Loucy (cell line): ENCODE measurements at regions not wholly inside any gene's neighbourhood (a gene's known extent, or its start where the extent isn't known, plus 50 kb on each side); places are given as distances from the start of the nearest gene placed in this dataset.

Experiments used
- H2AFZ ChIP-seq: fragments of 200-600 bp; sonication (generic); 2 replicates; pipeline ENCODE4 v1.6.0; 2016; ENCODE audit warnings: antibody characterized with exemption, mild to moderate bottlenecking, low read length, moderate library complexity
- H3F3A ChIP-seq: fragments of 200-600 bp; 2 replicates; pipeline ENCODE4 v1.6.0; 2016; ENCODE audit warnings: antibody characterized with exemption, low read depth, mild to moderate bottlenecking
- H3K27me3 ChIP-seq: fragments of 200-600 bp; sonication (generic); 2 replicates; pipeline ENCODE4 v1.6.1; 2014; ENCODE audit warnings: low read length, mild to moderate bottlenecking; ENCODE audit not compliant: insufficient read depth, poor library complexity, severe bottlenecking
- H3K36me3 ChIP-seq: fragments of 200-600 bp; sonication (generic); 2 replicates; pipeline ENCODE4 v1.6.1; 2016; ENCODE audit warnings: low read length; ENCODE audit not compliant: insufficient read depth
- H3K4me1 ChIP-seq: fragments of 200-600 bp; sonication (generic); 2 replicates; pipeline ENCODE4 v1.5.1; 2014; ENCODE audit warnings: low read length, mild to moderate bottlenecking; ENCODE audit not compliant: insufficient read depth, poor library complexity, severe bottlenecking
- H3K4me2 ChIP-seq: fragments of 200-600 bp; sonication (generic); 2 replicates; pipeline ENCODE4 v1.6.0; 2014; ENCODE audit warnings: antibody characterized with exemption, low read length, low read depth, mild to moderate bottlenecking; ENCODE audit not compliant: poor library complexity, severe bottlenecking
- H3K4me3 ChIP-seq: fragments of 200-600 bp; sonication (generic); 2 replicates; pipeline ENCODE4 v1.5.1; 2014; ENCODE audit warnings: low read length, mild to moderate bottlenecking, mixed read lengths; ENCODE audit not compliant: poor library complexity, severe bottlenecking
- H3K79me2 ChIP-seq: fragments of 200-600 bp; sonication (generic); 2 replicates; pipeline ENCODE4 v1.6.1; 2014; ENCODE audit warnings: low read length; ENCODE audit not compliant: insufficient read depth
- H3K9ac ChIP-seq: fragments of 200-600 bp; sonication (generic); 2 replicates; pipeline ENCODE4 v1.6.0; 2014; ENCODE audit warnings: mild to moderate bottlenecking, low read depth, low read length, moderate library complexity; ENCODE audit not compliant: poor library complexity, severe bottlenecking
- H3K9me2 ChIP-seq: fragments of 200-600 bp; sonication (generic); replicated peaks from 2 replicates; pipeline ENCODE4 v1.6.1; 2016; ENCODE audit warnings: low read depth, low read length, mixed read lengths
- H3K9me3 ChIP-seq: fragments of 200-600 bp; sonication (generic); 2 replicates; pipeline ENCODE4 v1.6.1; 2014; ENCODE audit warnings: mild to moderate bottlenecking, antibody characterized with exemption, low read length, low read depth; ENCODE audit not compliant: insufficient read depth
- H4K20me1 ChIP-seq: fragments of 200-600 bp; sonication (generic); 2 replicates; pipeline ENCODE4 v1.6.0; 2014; ENCODE audit warnings: antibody characterized with exemption, low read length, mild to moderate bottlenecking; ENCODE audit not compliant: insufficient read depth, poor library complexity, severe bottlenecking
- EZH2phosphoT487 ChIP-seq: fragments of 200-600 bp; IDR thresholded peaks from 2 replicates; pipeline ENCODE4 v1.6.1; 2018; ENCODE audit warnings: antibody characterized with exemption, mild to moderate bottlenecking, moderate library complexity, borderline replicate concordance
- TF ChIP-seq, protein P1 (sequence below): fragments of 200-600 bp; sonication (generic); conservative IDR thresholded peaks from 2 replicates; pipeline ENCODE4 v1.5.1; 2014; ENCODE audit warnings: mild to moderate bottlenecking, antibody characterized with exemption, low read length

- H3K9me3 ChIP-seq = no peaks in the 10 kb centered on the region
- no peaks in the 10 kb centered on the region for H3K9me2 ChIP-seq
- H3K4me3 ChIP-seq = no peak overlapping the region
- H3K9ac ChIP-seq = no peak overlapping the region
- H3K4me1 ChIP-seq = no peaks in the 10 kb centered on the region
- H3K4me2 ChIP-seq = no peak overlapping the region
- H3K36me3 ChIP-seq = no peaks in the 10 kb centered on the region
- H3K79me2 ChIP-seq = no peaks in the 10 kb centered on the region
- H3F3A ChIP-seq = no peaks in the 10 kb centered on the region
- H2AFZ ChIP-seq = no peak overlapping the region
- TF ChIP-seq EZH2phosphoT487 = no peak
- TF ChIP-seq, protein P1, sequence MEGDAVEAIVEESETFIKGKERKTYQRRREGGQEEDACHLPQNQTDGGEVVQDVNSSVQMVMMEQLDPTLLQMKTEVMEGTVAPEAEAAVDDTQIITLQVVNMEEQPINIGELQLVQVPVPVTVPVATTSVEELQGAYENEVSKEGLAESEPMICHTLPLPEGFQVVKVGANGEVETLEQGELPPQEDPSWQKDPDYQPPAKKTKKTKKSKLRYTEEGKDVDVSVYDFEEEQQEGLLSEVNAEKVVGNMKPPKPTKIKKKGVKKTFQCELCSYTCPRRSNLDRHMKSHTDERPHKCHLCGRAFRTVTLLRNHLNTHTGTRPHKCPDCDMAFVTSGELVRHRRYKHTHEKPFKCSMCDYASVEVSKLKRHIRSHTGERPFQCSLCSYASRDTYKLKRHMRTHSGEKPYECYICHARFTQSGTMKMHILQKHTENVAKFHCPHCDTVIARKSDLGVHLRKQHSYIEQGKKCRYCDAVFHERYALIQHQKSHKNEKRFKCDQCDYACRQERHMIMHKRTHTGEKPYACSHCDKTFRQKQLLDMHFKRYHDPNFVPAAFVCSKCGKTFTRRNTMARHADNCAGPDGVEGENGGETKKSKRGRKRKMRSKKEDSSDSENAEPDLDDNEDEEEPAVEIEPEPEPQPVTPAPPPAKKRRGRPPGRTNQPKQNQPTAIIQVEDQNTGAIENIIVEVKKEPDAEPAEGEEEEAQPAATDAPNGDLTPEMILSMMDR = no peak
- H4K20me1 ChIP-seq = no peaks in the 10 kb centered on the region
- H3K27me3 ChIP-seq = no peaks in the 10 kb centered on the region
Measured at GRCh38 chr6:148082044-148082443, 260.6 kb upstream of the SASH1 start.

DNA sequence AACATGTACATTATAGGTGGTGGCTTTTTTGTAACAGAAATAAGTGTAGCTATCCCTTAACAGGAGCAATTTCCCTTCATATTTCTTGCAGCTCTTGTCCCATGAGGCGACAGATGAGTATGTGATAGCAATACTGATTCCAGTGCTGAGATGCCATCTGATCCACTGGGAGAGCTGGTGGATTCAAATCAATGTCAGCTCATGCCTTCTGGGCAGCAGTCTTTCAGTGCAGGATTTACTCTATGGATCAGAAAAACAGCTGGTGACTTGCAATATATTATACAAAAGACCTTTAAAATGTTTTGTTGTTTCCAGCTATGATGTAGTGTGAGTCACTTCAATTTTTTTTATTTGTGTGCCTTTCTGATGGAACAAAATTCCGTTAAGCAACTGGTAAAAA lies 259.9 kb upstream of the SASH1 start:
- Histone ChIP-seq H3K9ac (no peak overlapping the region), H3K79me2 (no peaks in the 10 kb centered on the region), H4K20me1 (no peaks in the 10 kb centered on the region), H3F3A (no peaks in the 10 kb centered on the region), H3K36me3 (no peaks in the 10 kb centered on the region), H3K4me3 (no peak overlapping the region), H3K9me3 (no peaks in the 10 kb centered on the region), H3K4me2 (no peak overlapping the region), H3K9me2 (no peaks in the 10 kb centered on the region), H2AFZ (no peak overlapping the region), H3K27me3 (no peaks in the 10 kb centered on the region), H3K4me1 (no peaks in the 10 kb centered on the region)
- TF ChIP-seq, protein P1 = no peak
- TF ChIP-seq EZH2phosphoT487 = no peak

DNA sequence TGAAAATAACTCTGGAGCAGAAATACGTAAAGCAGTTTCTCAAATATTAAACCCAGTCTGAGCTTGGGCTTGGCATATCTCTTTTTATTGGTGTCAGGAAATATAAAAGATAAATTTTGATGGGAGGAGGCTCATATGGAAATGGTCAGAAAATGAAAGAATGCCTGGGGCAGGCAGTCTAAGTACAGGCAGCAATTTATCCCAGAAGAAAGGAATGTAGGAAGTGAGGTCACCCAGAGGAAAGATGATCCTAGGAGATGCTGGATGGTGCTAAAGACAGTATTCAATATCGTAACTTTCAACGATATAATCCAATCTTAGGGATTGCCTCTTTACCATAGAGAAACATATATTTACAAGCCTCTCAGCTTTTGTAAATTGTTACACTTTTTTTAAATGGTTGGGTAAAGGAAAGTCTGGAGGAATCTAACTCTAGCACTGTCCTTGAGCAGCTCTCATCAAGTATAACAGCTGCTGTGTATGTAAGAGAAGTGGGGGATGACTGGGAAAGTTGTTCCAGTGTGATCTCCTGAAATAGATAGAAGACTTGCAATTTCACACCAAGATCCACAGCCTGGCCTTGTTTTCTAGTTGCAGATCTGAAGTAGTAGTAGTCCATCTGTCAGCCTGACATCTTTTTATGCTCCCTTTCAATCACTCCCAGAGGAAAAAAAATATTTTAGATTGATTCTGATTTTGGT lies 256.9 kb upstream of the SASH1 start:
- H4K20me1 ChIP-seq = no peaks in the 10 kb centered on the region
- H3K4me2 ChIP-seq = no peak overlapping the region
- H3K36me3 ChIP-seq = no peaks in the 10 kb centered on the region
- H3K4me3 ChIP-seq = no peak overlapping the region
- no peak overlapping the region for H2AFZ ChIP-seq
- no peak for TF ChIP-seq EZH2phosphoT487
- TF ChIP-seq, protein P1 = no peak
- H3K9me2 ChIP-seq = no peaks in the 10 kb centered on the region
- H3K9me3 ChIP-seq = no peaks in the 10 kb centered on the region
- H3F3A ChIP-seq = no peaks in the 10 kb centered on the region
- H3K79me2 ChIP-seq = no peaks in the 10 kb centered on the region
- H3K9ac ChIP-seq = no peak overlapping the region
- H3K27me3 ChIP-seq = no peaks in the 10 kb centered on the region
- no peaks in the 10 kb centered on the region for H3K4me1 ChIP-seq
